HG03159 (cell line): ENCODE measurements at regions not wholly inside any gene's neighbourhood (a gene's known extent, or its start where the extent isn't known, plus 50 kb on each side); places are given as distances from the start of the nearest gene placed in this dataset.
A peak's percentile ranks its signal among the peaks of the same experiment; 100 is the strongest.

Experiments used
- ATAC-seq: cut with Tn5 transposase; IDR thresholded peaks from one replicate; pipeline ENCODE4 v1.9.1; 2021; ENCODE audit warnings: mild to moderate bottlenecking, moderate library complexity; ENCODE audit not compliant: unreplicated experiment

- ATAC-seq, result peak; percentile 3
Observed at GRCh38 chrX:42944381-42944998, 166.5 kb upstream of the PPP1R2C start.

GRCh38 chrX:42946544-42947194 lies 168.7 kb upstream of the PPP1R2C start:
- no peak for ATAC-seq

- ATAC-seq, result no peak
Observed at GRCh38 chrX:42948723-42949657, 171.0 kb upstream of the PPP1R2C start.

- no peak for ATAC-seq
Observed at GRCh38 chrX:42951747-42952146, 173.8 kb upstream of the PPP1R2C start.

GRCh38 chrX:42952621-42953020 lies 174.7 kb upstream of the PPP1R2C start:
- ATAC-seq, result no peak

GRCh38 chrX:42954880-42955279 lies 176.9 kb upstream of the PPP1R2C start:
- ATAC-seq, result peak; percentile 17

GRCh38 chrX:42955349-42955748 lies 177.4 kb upstream of the PPP1R2C start:
- peak; percentile 78 for ATAC-seq

- no peak for ATAC-seq
Observed at GRCh38 chrX:42967681-42968300, 189.8 kb upstream of the PPP1R2C start.

GRCh38 chrX:42973321-42973720 lies 195.4 kb upstream of the PPP1R2C start:
- ATAC-seq, result no peak

GRCh38 chrX:42975906-42976305 lies 197.9 kb upstream of the PPP1R2C start:
- no peak for ATAC-seq

- ATAC-seq, result no peak
Observed at GRCh38 chrX:42976746-42977366, 198.9 kb upstream of the PPP1R2C start.

GRCh38 chrX:42978655-42979379 lies 200.9 kb upstream of the PPP1R2C start:
- no peak for ATAC-seq

- no peak for ATAC-seq
Observed at GRCh38 chrX:42988700-42989099, 210.7 kb upstream of the PPP1R2C start.

- ATAC-seq, result no peak
Observed at GRCh38 chrX:42992199-42992943, 214.4 kb upstream of the PPP1R2C start.

GRCh38 chrX:42996861-42997260 lies 218.9 kb upstream of the PPP1R2C start:
- ATAC-seq, result no peak

- ATAC-seq, result no peak
Observed at GRCh38 chrX:43000121-43000520, 222.2 kb upstream of the PPP1R2C start.

- ATAC-seq, result peak; percentile 87
Observed at GRCh38 chrX:43002526-43003203, 224.7 kb upstream of the PPP1R2C start.

- ATAC-seq, result peak; percentile 31
Observed at GRCh38 chrX:43003204-43003565, 225.2 kb upstream of the PPP1R2C start.

- ATAC-seq, result no peak
Observed at GRCh38 chrX:43003939-43004338, 226.0 kb upstream of the PPP1R2C start.
